GM11168 (cell line): ENCODE measurements at regions not wholly inside any gene's neighbourhood (a gene's known extent, or its start where the extent isn't known, plus 50 kb on each side); places are given as distances from the start of the nearest gene placed in this dataset.
"Not testable (repeated sequence)": the region's sequence is repeated elsewhere in the genome, so short reads cannot be mapped to it uniquely, and the experiment has no call there.

Experiments used
- in situ Hi-C: fragments of 300-500 bp; cut with MboI; formaldehyde crosslinking; loops from one replicate; pipeline ENCODE4 v1.12.0; 2022; ENCODE audit warnings: low sequenced_read_pairs; ENCODE audit not compliant: unreplicated experiment

- in situ Hi-C loops = no loop called here
Measured at GRCh38 chr5:166570865-166571264, 1720.6 kb upstream of the WWC1 start.

- in situ Hi-C loops = no loop called here
Measured at GRCh38 chr5:166571668-166572067, 1719.8 kb upstream of the WWC1 start.

GRCh38 chr5:166576323-166576722, 1715.1 kb upstream of the WWC1 start:
- in situ Hi-C loops = no loop called here

GRCh38 chr5:166581826-166582225, 1709.6 kb upstream of the WWC1 start:
- in situ Hi-C loops = no loop called here

GRCh38 chr5:166582416-166582815, 1709.0 kb upstream of the WWC1 start:
- in situ Hi-C loops = no loop called here

GRCh38 chr5:166594567-166594966, 1696.9 kb upstream of the WWC1 start:
- in situ Hi-C loops = no loop called here

GRCh38 chr5:166595274-166595951, 1696.0 kb upstream of the WWC1 start:
- in situ Hi-C loops = no loop called here

GRCh38 chr5:166596043-166596442, 1695.4 kb upstream of the WWC1 start:
- in situ Hi-C loops = no loop called here

GRCh38 chr5:166602271-166602670, 1689.2 kb upstream of the WWC1 start:
- in situ Hi-C loops = no loop called here

GRCh38 chr5:166617507-166617906, 1673.9 kb upstream of the WWC1 start:
- in situ Hi-C loops = no loop called here

GRCh38 chr5:166618526-166618925, 1672.9 kb upstream of the WWC1 start:
- in situ Hi-C loops = no loop called here

- in situ Hi-C loops = no loop called here
Measured at GRCh38 chr5:166624573-166624972, 1666.9 kb upstream of the WWC1 start.

- in situ Hi-C loops = no loop called here
Measured at GRCh38 chr5:166625210-166625865, 1666.1 kb upstream of the WWC1 start.

GRCh38 chr5:166637295-166637694, 1654.2 kb upstream of the WWC1 start:
- in situ Hi-C loops = no loop called here

GRCh38 chr5:166639151-166639550, 1652.3 kb upstream of the WWC1 start:
- in situ Hi-C loops = no loop called here

GRCh38 chr5:166640136-166640535, 1651.3 kb upstream of the WWC1 start:
- in situ Hi-C loops = not testable (repeated sequence)

GRCh38 chr5:166648736-166649135, 1642.7 kb upstream of the WWC1 start:
- in situ Hi-C loops = no loop called here

- in situ Hi-C loops = no loop called here
Measured at GRCh38 chr5:166649676-166650075, 1641.8 kb upstream of the WWC1 start.

- in situ Hi-C loops = no loop called here
Measured at GRCh38 chr5:166651234-166651633, 1640.2 kb upstream of the WWC1 start.

- in situ Hi-C loops = no loop called here
Measured at GRCh38 chr5:166671811-166672210, 1619.6 kb upstream of the WWC1 start.

- in situ Hi-C loops = no loop called here
Measured at GRCh38 chr5:166672431-166672830, 1619.0 kb upstream of the WWC1 start.

- in situ Hi-C loops = no loop called here
Measured at GRCh38 chr5:166677891-166678290, 1613.6 kb upstream of the WWC1 start.
